Ishikawa (cell line): ENCODE measurements at regions not wholly inside any gene's neighbourhood (a gene's known extent, or its start where the extent isn't known, plus 50 kb on each side); places are given as distances from the start of the nearest gene placed in this dataset.

Source experiments
- REST ChIP-seq: IDR thresholded peaks from 2 replicates; pipeline ENCODE4 v1.6.1; 2012; ENCODE audit warnings: low read depth, mild to moderate bottlenecking
- YY1 ChIP-seq: IDR thresholded peaks from 2 replicates; pipeline ENCODE4 v1.6.1; 2012; ENCODE audit warnings: low read depth

GRCh38 chr3:159293493-159293892 lies 491.6 kb downstream of the MFSD1 start:
- TF ChIP-seq REST (no peak), YY1 (no peak)
